NCI-H2171 treated with DMSO at 0.1 percent for 48 hours (cell line): ENCODE measurements at regions not wholly inside any gene's neighbourhood (a gene's known extent, or its start where the extent isn't known, plus 50 kb on each side); places are given as distances from the start of the nearest gene placed in this dataset.
A peak's percentile ranks its signal among the peaks of the same experiment; 100 is the strongest.
"Not testable (repeated sequence)": the region's sequence is repeated elsewhere in the genome, so short reads cannot be mapped to it uniquely, and the experiment has no call there.

ENCODE experiments used
- DNase-seq: peaks from one replicate; lab custom pipeline; 2025; lab: John Stamatoyannopoulos, UW

DNA sequence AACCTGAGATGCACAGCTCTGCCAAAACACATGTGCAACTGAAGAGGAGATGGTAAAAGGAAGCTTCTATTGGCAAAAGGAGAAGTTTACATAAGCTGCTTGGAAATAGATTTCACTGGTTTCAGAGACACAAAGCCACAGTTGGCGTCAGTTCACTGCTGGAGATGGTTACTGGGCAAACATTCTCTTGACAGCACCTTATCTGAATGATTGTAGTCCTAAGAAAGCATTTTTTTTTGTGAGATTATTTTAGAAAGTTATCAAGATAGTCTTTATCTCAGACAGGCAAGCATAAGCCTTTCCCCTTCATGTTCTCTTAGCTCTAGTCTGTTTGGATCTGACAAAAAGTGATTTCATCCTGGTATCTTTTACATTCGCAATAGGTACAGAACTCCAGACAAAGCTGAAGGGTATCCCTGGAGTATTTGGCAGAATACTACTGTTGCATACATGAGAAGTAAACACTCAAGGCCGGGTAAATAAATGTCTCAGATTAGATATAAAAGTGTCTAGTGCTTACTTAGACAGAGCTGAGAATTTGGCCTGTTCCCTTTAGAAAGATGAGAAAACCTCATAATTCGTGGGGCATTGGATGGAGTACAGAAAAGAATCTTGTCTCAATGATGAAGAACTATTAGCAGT lies 1668.0 kb upstream of the NUDT12 start:
- no peak for DNase-seq

DNA sequence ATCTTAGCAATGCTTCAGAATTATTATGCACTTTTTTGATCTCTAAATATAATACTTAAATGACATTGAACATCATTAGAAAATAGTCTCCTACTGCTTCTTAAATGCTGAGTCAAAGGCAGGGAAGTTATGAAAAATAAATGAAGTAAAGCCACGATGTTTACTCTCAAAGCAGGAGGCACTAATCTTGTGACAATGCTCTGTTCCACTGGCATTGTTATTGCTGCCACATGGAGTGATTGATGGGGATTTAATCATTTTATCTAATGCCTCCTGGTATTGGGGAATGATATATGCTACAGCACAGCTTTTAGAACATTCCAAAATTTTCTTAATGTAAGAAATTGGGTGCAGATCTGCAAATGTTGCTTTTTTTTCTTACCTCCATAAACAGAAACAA lies 1655.4 kb upstream of the NUDT12 start:
- no peak for DNase-seq

DNA sequence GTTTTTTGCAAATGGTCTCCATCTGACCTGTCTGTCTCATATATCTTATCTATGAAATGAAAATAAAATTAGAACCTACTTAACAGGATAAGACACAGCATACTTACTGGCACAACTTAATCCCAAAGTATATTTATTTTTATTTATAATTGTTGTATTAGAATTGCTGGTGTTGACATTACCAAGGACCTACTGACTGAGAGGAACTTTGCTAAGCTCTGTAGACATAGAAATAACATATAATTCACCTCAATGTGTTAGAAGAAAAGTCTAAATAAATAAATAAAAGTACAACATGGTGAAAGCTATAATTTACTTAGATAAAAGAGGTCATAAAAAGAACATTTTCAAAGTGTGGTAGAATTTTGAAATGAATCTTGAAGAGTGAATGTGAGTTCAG lies 1650.5 kb upstream of the NUDT12 start:
- DNase-seq: no peak

DNA sequence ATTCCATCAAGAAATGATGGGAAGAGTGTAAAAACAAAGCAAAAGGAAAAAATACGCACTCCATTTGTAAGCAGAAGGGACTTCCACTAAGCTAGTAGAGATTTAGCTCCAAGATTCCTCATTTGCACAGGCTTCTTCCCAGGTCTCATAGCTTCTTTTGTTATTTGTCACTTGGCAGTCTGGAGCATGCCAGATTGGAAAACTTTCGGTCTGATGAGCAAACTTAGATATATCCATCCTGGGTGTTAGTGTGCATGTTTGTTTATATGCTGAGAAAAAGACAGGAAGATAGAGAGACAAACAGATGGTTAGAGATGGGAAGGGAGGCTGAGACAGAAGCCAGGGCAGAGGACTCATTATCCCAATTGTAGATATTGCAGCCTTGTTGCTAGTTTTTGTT lies 1644.5 kb upstream of the NUDT12 start:
- peak; percentile 90 for DNase-seq

DNA sequence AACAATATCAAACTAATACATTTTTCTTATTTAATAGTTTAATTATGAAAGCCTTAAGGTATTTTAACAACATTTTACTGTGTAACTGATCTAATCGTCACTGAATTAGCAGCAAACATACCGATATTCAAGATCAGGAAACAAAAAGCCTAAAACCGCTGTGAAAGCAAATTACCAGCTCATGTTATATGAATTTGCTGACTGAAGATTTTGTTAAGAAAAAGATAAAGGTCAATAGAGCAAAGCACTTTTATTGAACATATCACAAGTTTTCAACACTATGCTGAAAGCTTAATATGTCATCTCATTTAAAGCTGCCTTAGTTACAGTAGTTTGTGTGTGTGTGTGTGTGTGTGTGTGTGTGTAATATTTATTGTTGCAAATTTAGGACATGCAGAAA lies 1634.9 kb upstream of the NUDT12 start:
- DNase-seq: no peak

DNA sequence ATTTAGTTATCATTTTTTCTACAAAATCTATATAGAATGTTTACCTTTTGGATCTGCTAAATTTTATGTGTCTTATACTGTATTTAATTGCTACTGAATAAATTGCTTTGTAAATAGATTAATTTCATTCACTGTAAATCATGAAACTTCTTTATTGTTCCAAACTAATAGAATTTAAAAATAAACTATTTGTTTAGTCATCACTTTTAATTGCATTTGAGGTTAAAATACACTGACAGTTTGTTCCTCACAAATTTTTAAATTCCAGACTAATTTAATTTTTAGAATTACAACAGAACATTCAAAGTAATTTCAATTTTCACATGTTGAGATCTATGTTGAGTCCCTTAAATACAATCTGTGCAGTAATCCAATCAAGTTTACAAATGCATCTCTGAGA lies 1633.2 kb upstream of the NUDT12 start:
- DNase-seq: no peak

DNA sequence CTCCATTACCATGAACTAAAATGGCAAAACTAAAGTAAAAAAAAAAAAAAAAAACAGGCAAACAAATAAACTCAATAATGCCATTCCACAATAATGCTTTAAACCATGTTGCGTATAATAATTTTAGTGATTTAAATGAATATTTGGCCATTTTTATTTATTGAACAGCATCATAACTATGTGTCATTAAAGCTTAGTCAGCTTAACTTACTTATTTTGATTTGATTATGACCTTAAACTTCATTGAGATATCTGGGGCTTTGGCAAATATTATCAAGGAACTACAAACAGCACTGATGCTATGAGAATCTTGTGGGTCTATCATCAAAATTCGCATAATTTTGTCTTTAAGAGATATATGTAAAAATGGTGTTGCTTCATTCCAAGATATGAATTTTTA lies 1610.3 kb upstream of the NUDT12 start:
- DNase-seq: no peak

DNA sequence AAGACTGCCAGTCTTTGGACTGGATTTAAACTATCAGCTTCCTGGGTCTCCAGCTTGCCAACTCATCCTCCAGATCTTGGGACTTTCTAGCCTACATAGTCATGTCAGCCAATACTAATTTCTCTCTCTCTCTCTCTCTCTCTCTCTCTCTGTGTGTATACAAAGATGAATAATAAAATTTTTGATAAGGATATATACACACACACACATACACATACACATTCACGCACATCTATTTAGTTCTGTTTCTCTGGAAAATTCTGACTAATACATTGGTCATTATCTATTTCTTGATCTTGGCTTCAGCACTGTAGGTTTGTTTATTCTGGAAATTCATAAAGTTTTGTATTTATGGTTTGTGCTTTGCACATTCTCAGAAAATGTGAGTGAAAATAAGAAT lies 1606.2 kb upstream of the NUDT12 start:
- DNase-seq: no peak

DNA sequence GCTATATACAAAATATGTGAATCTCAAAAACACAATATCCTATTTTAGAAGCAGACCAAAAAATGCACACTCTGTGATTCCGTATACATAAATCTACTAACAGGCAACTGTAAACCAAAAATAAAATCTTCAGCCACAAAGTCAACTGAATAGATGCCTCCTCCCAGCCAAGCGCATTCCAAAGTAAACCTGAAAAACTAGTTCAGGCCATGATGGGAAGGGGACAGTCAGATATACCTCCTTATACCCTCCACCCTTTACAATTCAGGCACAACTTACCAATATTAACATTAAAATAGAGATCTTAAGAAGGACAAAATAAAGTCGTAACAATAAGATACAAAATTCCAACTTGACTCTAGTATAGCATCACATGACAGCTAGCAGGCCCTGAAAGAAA lies 1604.5 kb upstream of the NUDT12 start:
- no peak for DNase-seq

DNA sequence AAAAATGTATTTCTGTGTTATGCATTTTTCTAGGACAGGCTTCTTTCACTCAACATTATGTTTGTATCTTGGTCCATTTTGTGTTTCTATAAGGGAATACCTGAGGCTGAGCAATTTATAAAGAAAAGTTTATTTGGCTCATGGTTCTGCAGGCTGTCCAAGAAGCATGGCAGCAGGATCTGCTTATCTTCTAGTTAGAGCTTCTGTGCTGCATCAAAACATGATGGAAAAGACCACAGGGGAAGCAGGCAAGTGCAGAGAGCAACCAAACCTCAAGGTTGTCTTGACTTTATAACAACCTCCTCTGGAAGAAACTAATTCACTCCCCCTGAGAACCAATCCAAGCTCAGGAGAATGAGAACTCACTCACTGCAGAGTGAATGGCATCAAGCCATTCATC lies 1601.0 kb upstream of the NUDT12 start:
- DNase-seq: no peak

DNA sequence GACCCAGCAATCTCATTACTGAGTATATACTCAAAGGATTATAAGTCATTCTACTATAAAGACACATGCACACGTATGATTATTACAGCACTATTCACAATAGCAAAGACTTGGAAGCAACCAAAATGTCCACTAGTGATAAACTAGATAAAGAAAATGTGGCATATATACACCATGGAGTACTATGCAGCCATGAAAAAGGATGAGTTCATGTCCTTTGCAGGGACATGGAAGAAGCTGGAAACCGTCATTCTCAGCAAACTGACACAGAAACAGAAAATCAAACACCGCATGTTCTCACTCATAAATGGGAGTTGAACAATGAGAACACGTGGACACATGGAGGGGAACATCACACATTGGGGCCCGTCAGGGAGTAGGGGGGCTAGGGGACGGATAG lies 1600.0 kb upstream of the NUDT12 start:
- not testable (repeated sequence) for DNase-seq

DNA sequence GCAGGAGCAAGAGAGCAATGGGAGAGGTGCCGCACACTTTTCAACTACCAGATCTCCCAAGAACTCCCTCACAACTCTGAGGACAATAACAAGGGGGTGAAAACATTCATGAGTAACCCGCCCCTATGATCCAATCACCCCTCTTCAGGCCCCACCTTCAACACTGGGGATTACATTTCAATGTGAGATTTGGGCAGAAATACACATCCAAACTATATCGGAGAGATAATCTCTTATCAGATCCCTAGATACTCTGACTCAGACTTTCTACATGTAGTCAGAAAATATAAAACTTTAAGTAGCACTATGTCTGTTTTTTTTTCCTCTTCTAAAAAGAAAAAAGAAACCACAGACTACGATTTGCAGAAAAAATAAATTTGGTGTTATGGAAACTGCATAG lies 1595.9 kb upstream of the NUDT12 start:
- DNase-seq: no peak

DNA sequence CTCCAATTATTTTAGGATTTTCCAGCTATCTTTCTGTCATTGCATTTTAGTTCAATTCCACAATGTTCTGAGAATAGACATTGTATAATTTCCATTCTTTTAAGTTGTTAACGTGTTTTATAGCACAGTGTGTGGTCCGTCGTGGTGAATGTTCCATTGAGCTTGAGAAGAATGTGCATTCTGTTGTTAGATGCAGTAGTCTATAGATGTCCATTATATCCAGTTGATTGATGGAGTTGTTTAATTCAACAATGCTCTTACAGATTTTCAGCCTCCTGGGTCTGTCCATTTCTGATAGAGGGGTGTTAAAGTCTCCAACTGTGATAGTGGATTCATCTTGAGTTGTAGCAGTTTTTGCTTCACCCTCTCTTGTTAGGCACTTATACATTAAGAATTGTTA lies 1587.7 kb upstream of the NUDT12 start:
- no peak for DNase-seq

DNA sequence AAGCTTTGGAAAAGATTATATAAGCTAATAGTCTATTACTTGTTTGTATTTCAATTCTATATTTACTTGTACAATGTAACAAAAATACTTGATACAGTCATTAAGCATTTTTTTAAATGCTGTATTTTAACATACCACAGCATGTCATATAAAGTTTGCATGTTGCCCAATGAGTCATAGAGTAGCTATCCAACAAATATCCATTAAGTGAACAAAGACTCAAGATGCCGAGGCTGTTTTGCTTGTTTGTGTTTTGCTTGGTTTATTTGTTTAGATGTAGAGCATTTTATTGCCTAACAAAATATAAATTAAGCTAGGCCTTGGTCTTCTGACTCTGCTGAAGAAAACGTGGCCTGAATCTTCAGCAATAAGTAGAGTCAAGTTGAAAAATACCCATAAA lies 1584.3 kb upstream of the NUDT12 start:
- no peak for DNase-seq

DNA sequence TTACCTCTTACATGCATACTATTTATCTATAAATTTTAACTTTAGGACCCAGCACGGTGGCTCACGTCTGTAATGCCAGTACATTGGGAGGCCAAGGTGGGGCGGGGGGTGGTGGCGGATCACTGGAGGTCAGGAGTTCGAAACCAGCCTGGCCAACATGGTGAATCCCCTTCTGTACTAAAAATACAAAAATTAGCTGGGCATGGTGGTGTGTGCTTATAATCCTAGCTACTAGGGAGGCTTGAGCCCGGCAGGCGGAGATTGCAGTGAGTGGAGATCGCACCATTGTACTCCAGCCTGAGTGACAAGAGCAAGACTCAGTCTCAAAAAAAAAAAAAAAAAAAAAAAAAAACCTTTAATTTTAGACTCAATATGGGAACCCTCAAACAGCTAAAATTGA lies 1582.6 kb upstream of the NUDT12 start:
- DNase-seq: no peak

DNA sequence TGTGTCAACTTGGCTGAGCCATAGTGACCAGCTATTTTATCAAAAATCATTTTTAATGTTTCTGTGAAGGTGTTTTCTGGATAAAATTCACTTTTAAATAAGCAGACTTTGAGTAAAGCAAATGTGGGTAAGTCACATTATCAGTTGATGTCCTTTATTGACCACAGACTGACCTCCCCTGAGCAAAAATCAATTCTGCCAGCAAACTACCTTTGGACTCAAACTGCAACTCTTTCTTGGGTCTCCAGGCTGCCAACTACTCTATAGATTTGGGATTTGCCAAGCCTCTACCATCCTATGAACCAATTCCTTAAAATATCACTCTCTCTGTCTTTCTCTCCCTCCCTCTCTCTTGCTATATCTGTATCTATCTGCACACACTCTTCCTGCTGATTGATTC lies 1571.7 kb upstream of the NUDT12 start:
- no peak for DNase-seq

DNA sequence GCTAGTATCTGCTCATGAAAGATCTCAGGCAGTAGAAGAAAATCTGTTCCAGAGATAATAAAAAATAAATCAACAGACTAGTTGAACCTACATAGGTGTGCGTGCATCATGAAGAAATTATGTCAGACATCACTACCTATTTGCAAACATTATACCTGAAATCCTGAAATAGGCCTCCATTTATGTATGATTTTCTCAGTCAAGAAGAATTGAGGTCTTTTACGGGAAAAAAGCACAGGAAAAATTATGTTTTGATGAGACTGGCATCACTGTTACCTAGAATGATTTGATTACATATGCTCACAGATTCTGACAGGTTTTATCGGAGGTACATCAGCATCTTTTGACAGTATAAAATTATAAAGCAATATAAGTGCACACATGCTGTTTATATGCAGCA lies 1570.5 kb upstream of the NUDT12 start:
- no peak for DNase-seq

DNA sequence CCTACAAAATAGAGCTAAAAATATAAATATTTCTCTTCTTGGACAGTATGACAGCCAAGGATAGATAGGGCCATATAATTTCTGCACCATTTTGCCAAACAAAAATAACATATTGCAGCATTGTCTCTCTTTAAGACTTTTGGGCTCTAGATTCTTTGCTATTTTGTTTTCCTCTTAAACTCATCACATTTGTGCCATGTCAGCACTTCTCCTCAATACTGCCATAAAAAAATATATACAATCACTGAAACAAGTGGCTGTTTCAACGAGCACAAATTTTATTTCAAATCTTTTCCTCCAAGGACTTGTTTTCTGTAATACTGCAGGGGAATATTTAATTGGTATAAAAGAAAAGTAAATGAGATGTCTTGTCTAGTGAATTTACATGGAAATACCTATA lies 1570.0 kb upstream of the NUDT12 start:
- DNase-seq: no peak

DNA sequence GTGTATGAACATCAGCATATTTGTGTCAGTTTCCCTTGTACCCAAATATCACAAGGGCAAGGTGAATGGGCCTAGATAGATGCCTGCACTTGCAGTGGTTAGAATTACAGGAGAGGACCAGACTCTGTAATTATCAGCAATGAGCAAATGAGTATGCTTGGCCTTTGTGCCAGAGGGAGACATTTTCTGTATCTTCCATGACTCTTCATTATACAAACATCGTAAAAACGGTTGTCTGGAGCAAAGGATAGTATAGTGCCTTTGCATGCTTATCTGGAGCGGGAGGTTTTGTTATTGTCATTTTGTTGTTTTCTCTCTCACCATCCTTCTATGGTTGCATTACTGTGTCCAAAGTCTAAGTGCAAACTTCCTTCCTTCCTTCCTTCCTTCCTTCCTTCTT lies 1568.5 kb upstream of the NUDT12 start:
- no peak for DNase-seq

DNA sequence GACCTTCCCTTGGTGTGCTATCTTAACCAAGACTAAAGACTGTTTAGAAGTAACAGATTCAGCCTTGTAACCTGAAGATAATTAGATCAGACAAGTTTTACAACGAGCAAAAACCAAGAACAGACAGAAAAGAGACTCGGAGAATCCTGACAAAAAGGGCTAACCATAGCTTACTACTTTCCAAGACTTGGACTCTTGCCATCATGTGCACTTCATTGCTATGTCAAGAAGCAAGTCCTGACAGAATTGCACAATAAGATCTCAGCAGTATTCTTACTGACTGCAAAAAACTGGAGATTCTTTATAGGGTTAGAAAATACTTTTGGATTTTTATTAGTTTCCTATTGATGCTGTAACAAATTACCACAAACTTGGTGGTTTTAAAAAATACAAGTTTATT lies 1539.0 kb upstream of the NUDT12 start:
- no peak for DNase-seq

DNA sequence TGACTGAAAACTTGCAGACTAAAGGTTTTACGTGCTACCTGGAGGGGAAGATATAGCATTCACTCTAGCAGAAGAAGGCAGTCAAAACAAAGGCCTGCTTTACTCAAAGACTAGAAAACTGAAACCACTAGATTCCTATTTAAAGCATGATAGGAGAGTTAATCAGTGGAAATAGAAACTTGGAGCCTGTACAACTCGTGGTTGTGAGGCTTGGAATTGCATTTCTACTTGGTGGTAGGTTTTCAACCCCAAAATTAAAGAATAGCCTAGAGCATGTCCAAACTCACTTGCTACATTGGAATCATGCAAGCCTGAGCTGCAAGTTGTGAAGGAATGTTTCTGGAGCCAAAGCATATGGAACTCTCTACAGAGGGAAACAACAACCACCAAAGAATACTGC lies 1526.4 kb upstream of the NUDT12 start:
- DNase-seq: no peak

DNA sequence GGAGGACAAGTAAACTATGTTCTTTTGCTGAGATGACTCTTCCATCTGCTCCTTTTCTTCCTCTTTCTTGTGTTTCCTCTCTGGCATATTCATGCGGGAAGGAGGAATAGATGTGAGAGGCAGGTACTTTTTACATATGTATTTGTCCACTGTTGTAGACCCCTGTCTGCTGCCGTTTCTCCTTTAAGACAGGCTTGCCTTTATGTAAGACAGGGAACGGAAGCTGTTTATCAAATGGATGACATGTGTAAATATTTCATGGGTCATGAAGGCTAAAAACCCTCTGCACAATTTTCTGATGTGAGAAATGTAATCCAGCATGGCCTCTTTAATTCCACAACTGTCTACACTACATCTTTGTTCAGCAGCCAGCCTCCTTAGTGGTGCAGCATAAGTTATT lies 1525.5 kb upstream of the NUDT12 start:
- no peak for DNase-seq

DNA sequence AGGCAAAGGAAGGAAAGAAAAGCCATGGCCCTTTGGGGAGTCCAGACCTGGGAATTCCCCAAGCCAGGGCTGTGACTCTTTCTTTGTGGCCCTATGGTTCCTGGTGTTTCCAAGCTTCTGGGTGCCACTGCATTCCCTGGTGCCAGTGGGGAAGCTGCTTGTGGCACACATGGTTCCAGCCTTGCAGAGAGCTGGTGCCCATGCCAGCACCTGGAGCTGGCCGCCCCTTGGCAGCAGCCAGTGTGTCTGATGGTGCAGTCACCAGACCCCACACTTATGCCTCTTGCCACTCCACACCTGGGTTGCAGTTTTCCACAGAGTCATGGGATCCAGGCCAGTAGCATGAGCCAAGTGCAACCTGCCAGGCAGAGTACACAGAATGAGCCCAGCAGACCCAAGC lies 1495.3 kb upstream of the NUDT12 start:
- DNase-seq: no peak

DNA sequence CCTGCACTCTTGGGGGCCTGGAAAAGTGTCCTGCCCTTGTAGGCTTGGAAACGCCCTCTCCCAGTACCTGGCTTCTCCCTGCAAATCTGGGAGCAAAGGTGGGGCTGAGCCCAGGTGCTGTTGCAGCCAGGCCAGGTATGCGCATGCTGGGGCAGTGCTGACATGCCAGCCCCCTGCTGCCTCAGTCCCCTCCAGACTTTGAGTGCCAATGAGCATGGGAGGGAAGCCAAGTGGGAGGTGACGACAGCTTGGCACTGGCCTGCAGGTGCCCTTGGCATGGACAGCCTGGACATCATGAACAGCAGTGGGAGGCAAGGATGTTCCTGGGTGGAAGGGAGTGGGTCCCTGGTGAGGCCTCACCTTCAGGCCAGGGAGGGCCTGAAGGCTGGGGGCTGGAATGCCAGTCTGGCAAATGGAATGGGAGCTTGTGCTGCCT lies 1494.4 kb upstream of the NUDT12 start:
- DNase-seq: no peak

DNA sequence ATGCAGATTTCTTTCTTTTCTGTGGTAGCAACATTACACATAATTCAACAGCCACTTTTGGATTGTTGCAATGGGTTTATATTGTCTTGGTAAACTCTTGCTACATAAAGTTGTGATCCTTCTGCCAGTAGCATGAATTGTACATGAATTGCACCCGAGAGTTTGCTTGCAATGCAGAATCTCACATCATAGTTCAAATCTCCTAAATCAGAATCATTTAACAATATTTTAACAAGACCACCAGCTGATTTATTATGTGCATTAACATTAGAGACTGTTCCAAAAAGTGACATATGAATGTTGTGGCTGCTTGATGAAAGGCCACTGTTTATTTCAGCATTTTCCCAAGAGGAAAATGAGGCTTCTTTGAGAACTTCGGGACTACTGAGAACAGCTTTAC lies 1491.8 kb upstream of the NUDT12 start:
- DNase-seq: no peak
